Posterior vena cava (tissue), 2 donors: ENCODE measurements at regions not wholly inside any gene's neighbourhood (a gene's known extent, or its start where the extent isn't known, plus 50 kb on each side); places are given as distances from the start of the nearest gene placed in this dataset.
A peak's percentile ranks its signal among the peaks of the same experiment; 100 is the strongest.
"Not testable (repeated sequence)": the region's sequence is repeated elsewhere in the genome, so short reads cannot be mapped to it uniquely, and the experiment has no call there.

Source experiments
- DNase-seq: peaks from one replicate; pipeline ENCODE4 v3.0.0-alpha.2; 2020; ENCODE audit warnings: low spot score
- intact Hi-C, 2 donors: fragments of 100-400 bp; cut with DNase I; formaldehyde crosslinking; loops; one replicate each; pipeline versions ENCODE4 v1.14.1 to v1.14.2; 2022 to 2023
- donor health status: DM: yes; HTN: yes; CAD: no.
- donor health status: DM: yes; HTN: yes; CAD: no.

- intact Hi-C loops: no loop called here
- DNase-seq: no peak
Observed at GRCh38 chr16:86224126-86224525, 286.2 kb upstream of the FOXF1 start.

- DNase-seq: no peak
- intact Hi-C loops: no loop called here
Observed at GRCh38 chr16:86224629-86225028, 285.7 kb upstream of the FOXF1 start.

DNA sequence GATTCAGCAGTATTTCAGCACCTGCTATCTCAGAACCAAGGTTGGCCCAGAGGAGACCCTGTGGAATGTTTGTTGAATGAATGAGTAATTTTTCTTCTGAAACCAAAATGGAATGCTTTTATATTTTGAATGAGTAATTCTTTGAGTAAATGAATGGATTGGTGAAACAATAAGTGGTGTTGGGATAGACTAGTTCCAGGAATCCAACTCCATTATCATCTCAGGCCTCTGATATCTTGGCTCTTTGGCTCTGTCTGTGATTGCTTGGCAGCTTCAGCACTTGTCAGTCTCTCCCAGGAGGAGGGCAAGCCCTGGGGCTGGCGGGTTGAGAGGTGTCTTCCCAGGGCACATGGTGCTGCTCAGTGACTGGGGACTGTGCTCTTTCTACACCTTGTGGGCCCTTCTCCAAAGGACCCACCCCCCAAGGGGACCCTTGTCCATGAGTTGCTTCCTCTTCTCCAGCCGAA, 284.4 kb upstream of the FOXF1 start:
- intact Hi-C loops: no loop called here
- no peak for DNase-seq

DNA sequence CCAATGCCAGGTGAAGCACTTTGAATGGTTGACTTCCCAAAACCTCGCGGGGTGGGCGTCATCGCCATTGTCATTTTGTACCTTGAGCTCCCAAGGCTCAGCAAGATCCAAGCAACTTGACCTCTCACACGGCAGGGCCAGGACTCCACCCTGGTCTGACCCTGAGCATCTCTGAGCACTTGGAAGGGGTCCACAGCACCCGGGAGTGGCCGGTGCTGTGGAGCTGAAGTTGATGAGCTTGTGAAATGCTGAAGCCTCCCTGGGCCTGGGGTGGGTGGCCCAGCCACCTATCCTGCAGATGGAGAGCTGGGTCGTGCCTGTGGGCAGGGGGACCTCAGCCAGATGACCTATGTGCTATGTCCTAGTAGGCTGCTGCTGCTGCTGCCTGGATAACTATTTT, 283.3 kb upstream of the FOXF1 start:
- intact Hi-C loops: no loop called here
- no peak for DNase-seq

- intact Hi-C loops: no loop called here
- DNase-seq: no peak
Observed at GRCh38 chr16:86227801-86228200, 282.5 kb upstream of the FOXF1 start.

- intact Hi-C loops: no loop called here
- DNase-seq: no peak
Observed at GRCh38 chr16:86228713-86229112, 281.6 kb upstream of the FOXF1 start.

GRCh38 chr16:86229283-86229682, 281.0 kb upstream of the FOXF1 start:
- intact Hi-C loops: no loop called here
- no peak for DNase-seq

DNA sequence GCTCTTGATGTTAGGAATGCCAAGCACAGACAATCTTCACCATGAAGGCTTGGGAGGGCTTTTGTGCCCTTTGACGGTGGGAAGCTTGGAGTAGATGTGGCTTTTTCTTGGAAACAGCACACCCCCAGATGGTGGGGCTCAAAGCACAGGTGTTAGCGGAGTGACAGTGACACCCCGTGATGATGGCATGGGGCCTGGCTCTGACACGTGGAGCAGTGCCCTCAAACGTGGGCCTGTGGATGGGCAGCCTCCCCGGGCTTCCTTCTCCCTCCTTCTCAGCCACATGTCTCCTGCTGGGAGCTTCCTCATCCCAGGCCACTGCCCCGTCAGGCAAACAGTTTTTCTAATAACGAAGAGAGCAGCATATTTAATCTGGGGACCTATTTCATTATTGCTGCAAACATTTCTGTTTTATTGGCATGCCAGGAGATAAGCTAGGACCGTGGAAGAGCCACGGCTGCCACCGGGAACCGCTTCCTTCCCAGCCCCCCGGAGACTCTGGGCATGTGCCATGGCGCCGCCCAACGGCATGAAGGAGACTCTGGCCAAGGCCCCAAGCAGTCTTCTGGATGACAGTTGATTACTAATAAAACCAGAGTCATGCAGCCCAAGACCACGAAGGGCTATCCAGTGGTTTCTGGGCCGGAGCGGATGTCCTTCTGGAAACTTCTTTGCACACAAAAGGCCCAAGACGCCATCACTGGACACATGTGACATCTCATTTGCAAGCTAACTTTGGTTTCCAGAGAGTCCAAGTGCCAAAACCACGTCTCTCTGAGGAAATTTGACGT, 280.3 kb upstream of the FOXF1 start:
- peak; percentile 66 for DNase-seq
- intact Hi-C loops: no loop called here

- intact Hi-C loops: no loop called here
- peak; percentile 62 for DNase-seq
Observed at GRCh38 chr16:86231321-86231995, 278.9 kb upstream of the FOXF1 start.

DNA sequence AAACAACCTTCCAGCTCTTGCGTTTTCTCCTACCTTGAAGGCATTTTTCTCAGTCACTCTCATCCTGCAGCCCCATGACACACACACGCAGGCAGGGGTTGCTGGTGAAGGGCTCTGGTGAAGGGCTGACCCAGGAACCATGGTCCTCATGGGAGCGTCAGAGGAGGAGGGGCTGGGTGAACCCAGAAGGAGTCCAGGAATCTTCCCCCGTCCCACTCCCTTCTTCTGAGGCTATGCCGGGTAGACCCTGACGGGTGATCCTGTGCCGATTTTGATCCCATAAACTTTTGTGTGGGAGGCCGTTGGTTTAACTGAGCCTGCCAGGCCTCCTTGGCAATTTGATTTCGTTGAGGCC, 278.4 kb upstream of the FOXF1 start:
- intact Hi-C loops: no loop called here
- no peak for DNase-seq

- peak; percentile 34 for DNase-seq
- intact Hi-C loops: no loop called here
Observed at GRCh38 chr16:86232496-86232895, 277.8 kb upstream of the FOXF1 start.

- intact Hi-C loops: not testable (repeated sequence)
- DNase-seq: peak; percentile 43
Observed at GRCh38 chr16:86233506-86233905, 276.8 kb upstream of the FOXF1 start.

GRCh38 chr16:86239381-86239780, 270.9 kb upstream of the FOXF1 start:
- intact Hi-C loops: no loop called here
- no peak for DNase-seq

DNA sequence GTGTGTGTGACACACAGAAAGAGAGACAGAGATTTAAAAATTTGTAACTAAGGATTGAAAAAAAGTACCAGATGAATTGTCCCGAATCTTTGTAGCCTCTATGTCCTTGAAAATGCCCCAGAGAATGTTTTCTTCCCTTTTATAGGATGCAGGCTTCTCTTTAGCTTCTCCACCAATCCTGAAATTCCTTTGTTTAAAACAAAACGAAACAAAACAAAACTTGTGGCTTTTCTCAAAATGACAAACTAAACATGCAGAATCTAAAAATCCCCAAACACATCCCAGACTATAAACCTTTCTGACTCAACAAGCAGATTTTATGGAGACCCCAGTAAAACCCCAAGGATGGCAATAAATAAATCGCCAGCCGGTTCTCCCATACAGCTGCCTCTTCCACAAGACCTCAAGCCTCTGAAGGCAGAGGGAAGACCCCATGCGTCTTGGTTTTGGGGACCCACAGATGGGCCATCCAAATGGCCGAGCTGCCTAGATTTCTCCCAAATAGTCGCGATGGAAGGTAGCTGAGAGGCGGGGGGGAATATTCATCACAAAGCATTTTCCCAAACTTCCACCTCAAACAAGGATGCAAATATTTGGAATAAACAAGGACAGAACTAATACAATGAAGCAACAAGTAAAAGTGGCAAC, 269.5 kb upstream of the FOXF1 start:
- intact Hi-C loops: no loop called here
- DNase-seq: no peak

DNA sequence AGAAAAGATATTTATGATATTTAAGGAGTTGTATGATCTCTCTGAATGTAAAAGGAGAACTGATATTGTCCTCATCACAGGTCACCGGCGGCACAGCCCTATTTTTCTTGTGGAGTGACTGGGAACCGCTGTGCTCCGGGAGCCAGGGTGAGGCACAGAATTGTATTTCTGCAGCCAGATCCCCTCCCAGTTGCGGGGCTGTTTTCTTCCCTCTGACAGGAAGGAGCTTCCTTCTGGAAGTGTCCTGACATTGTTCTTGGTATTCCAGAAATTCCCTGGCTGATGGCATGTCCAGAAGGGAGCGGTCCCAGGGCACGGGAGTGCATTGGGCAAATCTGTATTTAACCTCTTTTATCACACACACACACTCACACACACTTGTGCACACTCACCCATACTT, 268.6 kb upstream of the FOXF1 start:
- no peak for DNase-seq
- intact Hi-C loops: no loop called here

DNA sequence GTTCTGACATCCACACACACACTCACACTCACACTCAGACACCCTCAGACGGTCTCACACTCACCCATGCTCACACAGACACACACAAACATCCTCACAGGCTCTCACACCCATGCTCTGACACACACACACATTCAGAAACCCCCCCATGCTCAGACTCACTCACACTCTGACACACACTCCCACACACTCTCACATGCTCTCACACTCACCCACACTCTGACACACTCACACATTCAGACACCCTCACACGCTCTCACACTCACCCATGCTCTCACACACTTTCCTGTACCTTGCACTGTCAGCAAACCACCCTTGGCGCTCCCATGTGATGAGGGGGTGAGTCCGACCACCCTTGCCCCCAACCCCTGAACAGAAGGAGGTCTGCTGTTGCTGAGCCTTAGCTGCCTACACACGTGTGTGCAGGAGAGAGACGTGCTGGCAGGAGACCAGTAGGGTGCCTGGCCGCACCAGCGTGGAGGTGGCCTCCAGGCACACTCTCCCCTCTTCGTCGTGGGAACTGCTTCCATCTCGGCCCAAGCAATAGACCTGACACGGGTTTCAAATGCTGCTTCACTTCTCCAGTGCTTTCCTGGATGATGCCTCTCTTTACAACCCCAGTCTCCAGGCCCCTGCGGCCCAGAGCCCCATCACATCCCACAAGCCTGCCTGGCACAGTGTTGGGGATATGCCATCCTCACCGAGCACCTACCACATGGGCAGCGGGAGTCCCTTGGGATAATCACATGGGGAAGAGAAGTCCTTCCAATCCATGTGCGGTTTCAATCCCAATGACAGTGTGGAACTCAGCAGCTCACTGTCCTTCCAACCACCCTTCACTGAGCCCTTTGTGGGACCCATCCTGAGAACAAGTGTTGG, 267.8 kb upstream of the FOXF1 start:
- intact Hi-C loops: no loop called here
- peak; percentile 62 for DNase-seq

GRCh38 chr16:86243123-86243473, 267.2 kb upstream of the FOXF1 start:
- intact Hi-C loops: no loop called here
- peak; percentile 47 for DNase-seq

GRCh38 chr16:86243571-86244154, 266.7 kb upstream of the FOXF1 start:
- intact Hi-C loops: no loop called here
- peak; percentile 52 for DNase-seq

DNA sequence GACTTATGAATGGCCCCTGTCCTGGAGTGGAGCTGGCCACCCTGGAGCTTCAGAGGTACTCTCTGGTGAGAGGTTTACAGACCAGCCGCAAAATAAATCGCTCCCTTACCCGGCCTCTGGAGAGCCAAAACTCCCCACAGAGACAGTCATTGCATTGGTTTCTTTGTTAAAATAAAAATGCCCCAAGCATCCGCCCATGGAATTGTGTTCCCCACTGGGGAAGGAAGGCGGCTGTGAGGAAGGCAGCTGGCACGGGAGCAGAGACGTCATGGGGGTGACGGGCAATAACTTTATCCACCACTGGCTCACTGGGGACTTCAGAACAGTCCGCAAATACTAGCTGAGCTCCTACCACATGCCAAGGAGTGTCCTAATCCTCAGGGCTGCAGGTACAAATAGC, 266.2 kb upstream of the FOXF1 start:
- peak; percentile 46 for DNase-seq
- intact Hi-C loops: no loop called here
